Stimulated activated CD8-positive, alpha-beta memory T cell treated with anti-CD3 and anti-CD28 coated beads, Interleukin-12 subunit alpha, Interleukin-12 subunit beta, amount 100 ng/mL, for 4 hours (primary cell): ENCODE measurements at regions not wholly inside any gene's neighbourhood (a gene's known extent, or its start where the extent isn't known, plus 50 kb on each side); places are given as distances from the start of the nearest gene placed in this dataset.
"Not testable (repeated sequence)": the region's sequence is repeated elsewhere in the genome, so short reads cannot be mapped to it uniquely, and the experiment has no call there.

Experiments used
- DNase-seq: peaks from one replicate; pipeline ENCODE4 v3.0.0-alpha.2; 2020; ENCODE audit warnings: low read depth

GRCh38 chr5:39650008-39650762, 225.4 kb upstream of the DAB2 start:
- DNase-seq, result no peak

- no peak for DNase-seq
These were observed 224.1 kb upstream of the DAB2 start for GRCh38 chr5:39648848-39649227.

- DNase-seq, result no peak
These were observed 223.5 kb upstream of the DAB2 start for GRCh38 chr5:39648085-39648847.

GRCh38 chr5:39640552-39640951, 215.8 kb upstream of the DAB2 start:
- no peak for DNase-seq

- no peak for DNase-seq
These were observed 214.9 kb upstream of the DAB2 start for GRCh38 chr5:39639618-39640089.

GRCh38 chr5:39638813-39639212, 214.0 kb upstream of the DAB2 start:
- no peak for DNase-seq

GRCh38 chr5:39633057-39633456, 208.3 kb upstream of the DAB2 start:
- no peak for DNase-seq

- DNase-seq, result no peak
These were observed 207.2 kb upstream of the DAB2 start for GRCh38 chr5:39631958-39632357.

- DNase-seq, result no peak
These were observed 205.2 kb upstream of the DAB2 start for GRCh38 chr5:39629946-39630345.

- no peak for DNase-seq
These were observed 203.6 kb upstream of the DAB2 start for GRCh38 chr5:39628348-39628747.

GRCh38 chr5:39624890-39625289, 200.1 kb upstream of the DAB2 start:
- no peak for DNase-seq

GRCh38 chr5:39624268-39624886, 199.6 kb upstream of the DAB2 start:
- no peak for DNase-seq

- DNase-seq, result no peak
These were observed 198.6 kb upstream of the DAB2 start for GRCh38 chr5:39623291-39623865.

GRCh38 chr5:39622281-39622680, 197.5 kb upstream of the DAB2 start:
- no peak for DNase-seq

- no peak for DNase-seq
These were observed 194.5 kb upstream of the DAB2 start for GRCh38 chr5:39619168-39619818.

GRCh38 chr5:39618391-39618790, 193.6 kb upstream of the DAB2 start:
- DNase-seq, result no peak

GRCh38 chr5:39616131-39616530, 191.4 kb upstream of the DAB2 start:
- no peak for DNase-seq

GRCh38 chr5:39611076-39611475, 186.3 kb upstream of the DAB2 start:
- DNase-seq, result not testable (repeated sequence)

- DNase-seq, result no peak
These were observed 183.2 kb upstream of the DAB2 start for GRCh38 chr5:39608024-39608423.

- no peak for DNase-seq
These were observed 181.8 kb upstream of the DAB2 start for GRCh38 chr5:39606591-39606990.

GRCh38 chr5:39605588-39606575, 181.1 kb upstream of the DAB2 start:
- no peak for DNase-seq
